ENCODE measurements at regions not wholly inside any gene's neighbourhood (a gene's known extent, or its start where the extent isn't known, plus 50 kb on each side); places are given as distances from the start of the nearest gene placed in this dataset.

GRCh38 chr15:61681038-61681418 is 379.2 kb downstream of the VPS13C start:
- H3K4me1 ChIP-seq (ENCODE audit: control insufficient read depth, insufficient read depth, low read length) = no peaks in the 10 kb centered on the region
- H4K5ac ChIP-seq (ENCODE audit: low read depth, low read length) = no peak overlapping the region
- H3K23ac ChIP-seq (ENCODE audit: low read depth, low read length) = no peak overlapping the region
- ATAC-seq (ENCODE audit: low read depth) = no peak
- no peak overlapping the region for H4K91ac ChIP-seq (ENCODE audit: insufficient read depth, low read depth, low read length)
- no peak overlapping the region for H3K18ac ChIP-seq (ENCODE audit: low read depth, low read length)
- no peak overlapping the region for H3K14ac ChIP-seq (replicated peaks; ENCODE audit: low read depth, low read length)
- H2AK9ac ChIP-seq (replicated peaks; ENCODE audit: low read depth, low read length, poor library complexity) = no peak overlapping the region
- no peaks in the 10 kb centered on the region for H3K36me3 ChIP-seq (ENCODE audit: control insufficient read depth, insufficient read depth, low read length)
- intact Hi-C loops (cut with micrococcal nuclease) (no loop called here), in situ Hi-C loops (cut with MboI; ENCODE audit: low sequenced_read_pairs) (no loop called here), dilution Hi-C loops (cut with HindIII; ENCODE audit: low sequenced_read_pairs, unreplicated experiment) (no loop called here)
- H3K9me3 ChIP-seq (ENCODE audit: control insufficient read depth, insufficient read depth, low read length) = no peaks in the 10 kb centered on the region
- DNase-seq = no peak
- H2BK120ac ChIP-seq (ENCODE audit: low read depth, low read length) = no peak overlapping the region
- no CpG with 5 or more reads among the region's 2 CpGs for WGBS, 2 experiments (ENCODE audit: extremely low coverage in 2 of 2, insufficient read length in 1 of 2)
- no peak overlapping the region for H3K56ac ChIP-seq (ENCODE audit: extremely low read depth, insufficient read depth, low read length)
- H3K9me1 ChIP-seq (ENCODE audit: insufficient read depth, low read length) = no peaks in the 10 kb centered on the region
- H2BK20ac ChIP-seq (ENCODE audit: low read depth, low read length) = no peak overlapping the region
- BruUV-seq (replicated peaks) = no TSS peak
- ChIA-PET CTCF (no interaction called here), POLR2A (ENCODE audit: unreplicated experiment) (no interaction called here)
- H3K9ac ChIP-seq (ENCODE audit: low read depth, low read length) = no peak overlapping the region
- no peak overlapping the region for H2BK15ac ChIP-seq (ENCODE audit: low read depth, low read length)
- no peak overlapping the region for H2AK5ac ChIP-seq (ENCODE audit: low read depth, low read length)
- H3K4me3 ChIP-seq (ENCODE audit: insufficient read depth, low read depth, low read length) = no peak overlapping the region
- no peaks in the 10 kb centered on the region for H4K20me1 ChIP-seq (ENCODE audit: insufficient read depth, low read length)
- H3K27me3 ChIP-seq (ENCODE audit: control insufficient read depth, insufficient read depth, low read length) = no peaks in the 10 kb centered on the region
- H3K4ac ChIP-seq (ENCODE audit: low read depth, low read length) = no peak overlapping the region
- no peak overlapping the region for H2AFZ ChIP-seq (replicated peaks; ENCODE audit: low read length, poor library complexity)
- no peak for TF ChIP-seq CHD1 (IDR thresholded peaks at IDR 0.05; ENCODE audit: low read depth, low read length)
- 0 out of 2 replicates have a peak, but pooled peaks have one; percentile 27 for TF ChIP-seq CEBPB (IDR thresholded peaks at IDR 0.05; ENCODE audit: low read depth, low read length)
- no peak for TF ChIP-seq MAFK (IDR thresholded peaks at IDR 0.05; ENCODE audit: low read depth, low read length)
- no peak for TF ChIP-seq RCOR1 (IDR thresholded peaks at IDR 0.05; ENCODE audit: insufficient replicate concordance, low read length)
- TF ChIP-seq CTCF (conservative IDR thresholded peaks at IDR 0.05; ENCODE audit: low read depth, low read length) = no peak
- no peak for TF ChIP-seq ELK1 (IDR thresholded peaks at IDR 0.05; ENCODE audit: borderline replicate concordance, low read depth, low read length)
- TF ChIP-seq NFE2L2 (IDR thresholded peaks at IDR 0.05; ENCODE audit: low read depth, low read length) = no peak
- TF ChIP-seq POLR2A (IDR thresholded peaks at IDR 0.05; ENCODE audit: low read depth, low read length) = no peak
- no peak overlapping the region for H2BK5ac ChIP-seq (ENCODE audit: low read depth, low read length, poor library complexity, severe bottlenecking)
- no peak overlapping the region for H3K27ac ChIP-seq (ENCODE audit: insufficient read depth, low read length)
- no peak overlapping the region for H3K4me2 ChIP-seq (ENCODE audit: low read depth, low read length)
- no peak overlapping the region for H4K8ac ChIP-seq (ENCODE audit: low read depth in 2 of 2, low read length in 2 of 2)
- no peaks in the 10 kb centered on the region for H3K79me1 ChIP-seq (ENCODE audit: low read depth in 1 of 2, low read length in 2 of 2)
